ENCODE measurements at regions not wholly inside any gene's neighbourhood (a gene's known extent, or its start where the extent isn't known, plus 50 kb on each side); places are given as distances from the start of the nearest gene placed in this dataset.

DNA sequence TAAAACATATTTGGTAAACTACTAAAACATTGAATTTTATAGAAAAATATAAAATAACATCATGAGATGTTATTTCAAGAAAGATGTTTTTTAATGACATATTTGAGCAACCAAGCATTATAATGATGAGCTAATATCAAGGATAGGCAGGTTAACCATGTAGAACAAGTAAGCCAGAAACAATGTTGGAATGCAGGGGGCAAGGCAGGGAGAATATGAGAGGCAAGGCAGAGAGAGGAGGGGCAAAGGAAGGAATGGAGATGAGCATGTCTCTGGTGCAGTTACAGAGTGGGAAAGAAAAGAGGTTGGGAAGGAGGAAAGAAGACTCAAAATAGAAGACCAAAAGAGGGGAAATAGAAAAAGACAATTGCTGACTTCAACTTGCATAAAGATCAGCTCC, 390.4 kb downstream of the MCTP2 start:
- TF ChIP-seq, protein P1, sequence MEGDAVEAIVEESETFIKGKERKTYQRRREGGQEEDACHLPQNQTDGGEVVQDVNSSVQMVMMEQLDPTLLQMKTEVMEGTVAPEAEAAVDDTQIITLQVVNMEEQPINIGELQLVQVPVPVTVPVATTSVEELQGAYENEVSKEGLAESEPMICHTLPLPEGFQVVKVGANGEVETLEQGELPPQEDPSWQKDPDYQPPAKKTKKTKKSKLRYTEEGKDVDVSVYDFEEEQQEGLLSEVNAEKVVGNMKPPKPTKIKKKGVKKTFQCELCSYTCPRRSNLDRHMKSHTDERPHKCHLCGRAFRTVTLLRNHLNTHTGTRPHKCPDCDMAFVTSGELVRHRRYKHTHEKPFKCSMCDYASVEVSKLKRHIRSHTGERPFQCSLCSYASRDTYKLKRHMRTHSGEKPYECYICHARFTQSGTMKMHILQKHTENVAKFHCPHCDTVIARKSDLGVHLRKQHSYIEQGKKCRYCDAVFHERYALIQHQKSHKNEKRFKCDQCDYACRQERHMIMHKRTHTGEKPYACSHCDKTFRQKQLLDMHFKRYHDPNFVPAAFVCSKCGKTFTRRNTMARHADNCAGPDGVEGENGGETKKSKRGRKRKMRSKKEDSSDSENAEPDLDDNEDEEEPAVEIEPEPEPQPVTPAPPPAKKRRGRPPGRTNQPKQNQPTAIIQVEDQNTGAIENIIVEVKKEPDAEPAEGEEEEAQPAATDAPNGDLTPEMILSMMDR (IDR thresholded peaks at IDR 0.05): no peak
- TF ChIP-seq ZFX (IDR thresholded peaks at IDR 0.05; ENCODE audit: borderline replicate concordance): no peak
- no peak overlapping the region for H3K27ac ChIP-seq

DNA sequence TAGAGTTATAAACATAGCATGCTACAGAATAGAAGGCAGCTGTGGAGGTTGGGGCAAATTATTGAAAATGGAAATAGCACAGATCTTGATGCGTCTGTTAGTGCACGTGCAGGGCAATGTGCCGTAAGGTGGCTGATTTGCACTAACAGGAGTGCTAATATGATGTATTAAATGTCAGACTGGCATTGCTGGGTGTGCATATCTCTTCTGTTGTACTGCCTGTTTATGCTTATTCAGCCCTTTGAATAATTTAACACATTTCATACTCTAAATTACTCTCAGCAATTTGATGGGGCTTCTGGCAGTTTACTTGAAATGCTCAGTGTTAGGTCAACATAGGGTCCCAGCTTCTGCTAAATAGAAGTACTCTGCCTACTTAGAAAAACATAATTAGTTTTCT, 395.6 kb downstream of the MCTP2 start:
- no peak overlapping the region for H3K27ac ChIP-seq
- TF ChIP-seq, protein P1 (IDR thresholded peaks at IDR 0.05): no peak
- no peak for TF ChIP-seq ZFX (IDR thresholded peaks at IDR 0.05; ENCODE audit: borderline replicate concordance)

DNA sequence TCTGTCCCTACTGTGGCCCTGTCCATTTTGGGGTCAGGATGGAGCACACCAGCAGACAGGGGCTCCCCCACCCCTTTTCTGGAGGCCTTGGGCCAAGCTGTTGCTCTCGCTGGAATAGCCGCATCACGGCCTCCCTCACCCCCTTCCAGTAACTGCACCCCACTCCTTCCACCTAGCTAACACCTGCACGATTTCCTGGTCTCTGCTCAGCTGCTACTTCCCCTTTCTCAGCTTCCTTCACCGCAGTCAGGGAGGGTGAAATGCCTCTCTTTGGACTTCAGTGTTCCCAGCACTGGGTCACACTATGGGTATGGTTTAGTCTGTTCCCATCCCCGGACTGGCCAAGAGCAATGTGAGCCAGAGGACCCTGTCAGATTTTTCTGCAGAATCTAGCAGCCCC, 400.2 kb downstream of the MCTP2 start:
- TF ChIP-seq, protein P1 (IDR thresholded peaks at IDR 0.05): no peak
- TF ChIP-seq ZFX (IDR thresholded peaks at IDR 0.05; ENCODE audit: borderline replicate concordance): no peak
- no peak overlapping the region for H3K27ac ChIP-seq

DNA sequence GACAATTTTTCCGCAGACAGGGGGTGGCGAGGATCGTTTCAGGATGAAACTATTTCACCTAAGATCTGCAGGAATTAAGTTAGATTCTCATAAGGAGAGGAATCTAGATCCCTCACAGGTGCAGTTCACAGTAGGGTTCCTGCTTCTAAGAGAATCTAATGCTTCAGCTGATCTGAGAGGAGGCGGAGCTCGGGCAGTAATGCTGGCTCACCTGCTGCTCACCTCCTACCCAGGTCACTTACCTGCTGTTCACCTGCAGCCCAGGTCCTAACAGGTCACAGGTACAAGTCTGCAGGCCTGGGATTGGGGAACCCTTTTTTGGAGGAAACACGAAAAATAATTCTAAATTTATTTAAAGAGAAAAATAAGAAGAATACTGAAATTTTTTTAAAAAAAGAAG, 406.8 kb downstream of the MCTP2 start:
- no peak for TF ChIP-seq ZFX (IDR thresholded peaks at IDR 0.05; ENCODE audit: borderline replicate concordance)
- TF ChIP-seq, protein P1 (IDR thresholded peaks at IDR 0.05): no peak
- no peak overlapping the region for H3K27ac ChIP-seq

DNA sequence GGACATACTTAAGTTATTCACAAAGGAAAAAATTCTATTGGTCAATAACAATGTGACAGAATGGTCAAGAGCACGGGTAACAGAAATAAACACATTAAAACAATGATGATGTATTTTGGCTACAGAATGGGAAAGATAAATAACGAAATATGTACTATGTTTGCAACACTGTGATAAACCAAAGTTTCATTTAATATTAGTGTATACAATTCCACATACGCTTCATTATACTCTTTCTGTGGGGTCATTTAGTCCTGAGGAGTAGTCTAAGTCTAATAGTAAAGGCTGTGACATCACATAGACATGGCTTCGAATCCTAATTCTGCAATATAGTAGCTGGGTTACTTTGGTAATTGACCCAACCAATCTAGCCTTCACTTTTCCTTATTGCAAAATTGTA, 408.3 kb downstream of the MCTP2 start:
- no peak overlapping the region for H3K27ac ChIP-seq
- TF ChIP-seq ZFX (IDR thresholded peaks at IDR 0.05; ENCODE audit: borderline replicate concordance): no peak
- TF ChIP-seq, protein P1 (IDR thresholded peaks at IDR 0.05): no peak

DNA sequence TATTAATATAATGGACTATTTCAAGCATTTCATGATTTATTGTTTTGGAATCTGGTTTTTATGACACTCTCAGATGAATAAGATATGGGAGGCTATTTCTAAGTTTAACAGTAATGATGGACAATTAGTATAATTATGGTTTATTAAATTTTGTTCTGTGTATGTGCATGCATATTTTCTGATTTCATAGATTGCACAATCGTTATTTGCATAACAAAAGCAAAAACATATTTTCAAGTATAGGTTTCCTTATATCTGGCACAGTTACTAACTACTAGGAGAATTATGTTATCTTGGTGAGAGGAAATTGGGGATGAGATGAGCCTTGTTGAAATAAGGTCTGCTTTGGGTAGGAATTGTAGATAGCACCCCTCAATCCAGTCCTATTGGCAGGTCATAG, 413.1 kb downstream of the MCTP2 start:
- TF ChIP-seq, protein P1 (IDR thresholded peaks at IDR 0.05): no peak
- no peak for TF ChIP-seq ZFX (IDR thresholded peaks at IDR 0.05; ENCODE audit: borderline replicate concordance)
- H3K27ac ChIP-seq: no peak overlapping the region

DNA sequence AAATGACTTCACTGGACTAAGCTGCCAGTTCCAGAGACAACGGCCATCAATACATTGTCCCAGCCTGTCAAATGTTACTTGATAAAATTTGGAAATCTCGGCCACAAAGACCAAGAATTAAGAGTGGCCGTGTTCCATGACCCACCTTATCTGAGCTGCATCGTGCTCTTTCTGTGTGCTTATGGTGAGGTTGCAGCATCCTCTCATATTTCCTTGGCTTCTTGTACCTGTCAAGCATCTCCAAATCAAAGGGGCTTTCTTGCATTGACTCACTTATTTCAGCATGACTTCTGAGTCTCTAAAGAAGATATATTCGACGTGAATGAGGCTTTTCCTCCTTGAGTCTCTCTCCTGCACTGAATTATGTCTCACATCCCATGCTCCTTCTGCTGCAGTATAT, 421.7 kb downstream of the MCTP2 start:
- no peak for TF ChIP-seq ZFX (IDR thresholded peaks at IDR 0.05; ENCODE audit: borderline replicate concordance)
- TF ChIP-seq, protein P1 (IDR thresholded peaks at IDR 0.05): no peak

More for the DNA sequence above, 421.7 kb downstream of the MCTP2 start:
- no peak overlapping the region for H3K27ac ChIP-seq

Data from 22Rv1 (cell line).